HG03039 (cell line): ENCODE measurements at regions not wholly inside any gene's neighbourhood (a gene's known extent, or its start where the extent isn't known, plus 50 kb on each side); places are given as distances from the start of the nearest gene placed in this dataset.

Experiments
- ATAC-seq: cut with Tn5 transposase; IDR thresholded peaks from one replicate; pipeline ENCODE4 v1.9.1; 2021; ENCODE audit warnings: mild to moderate bottlenecking, moderate library complexity; ENCODE audit not compliant: unreplicated experiment

GRCh38 chr4:59223292-59223941 is 1976.7 kb upstream of the ADGRL3 start:
- ATAC-seq = no peak

GRCh38 chr4:59238212-59238611 is 1961.9 kb upstream of the ADGRL3 start:
- no peak for ATAC-seq

- ATAC-seq = no peak
These were observed 1960.1 kb upstream of the ADGRL3 start for GRCh38 chr4:59240011-59240410.

- ATAC-seq = no peak
These were observed 1957.1 kb upstream of the ADGRL3 start for GRCh38 chr4:59243038-59243437.

GRCh38 chr4:59247032-59247431 is 1953.1 kb upstream of the ADGRL3 start:
- no peak for ATAC-seq

- no peak for ATAC-seq
These were observed 1951.8 kb upstream of the ADGRL3 start for GRCh38 chr4:59248313-59248712.

GRCh38 chr4:59249110-59249509 is 1951.0 kb upstream of the ADGRL3 start:
- no peak for ATAC-seq

GRCh38 chr4:59258002-59258401 is 1942.1 kb upstream of the ADGRL3 start:
- no peak for ATAC-seq

GRCh38 chr4:59307609-59308008 is 1892.5 kb upstream of the ADGRL3 start:
- no peak for ATAC-seq

- ATAC-seq = no peak
These were observed 1885.5 kb upstream of the ADGRL3 start for GRCh38 chr4:59314637-59315036.

- no peak for ATAC-seq
These were observed 1860.5 kb upstream of the ADGRL3 start for GRCh38 chr4:59339631-59340030.

GRCh38 chr4:59341506-59341905 is 1858.6 kb upstream of the ADGRL3 start:
- no peak for ATAC-seq

GRCh38 chr4:59348949-59349348 is 1851.2 kb upstream of the ADGRL3 start:
- ATAC-seq = no peak

GRCh38 chr4:59369229-59369628 is 1830.9 kb upstream of the ADGRL3 start:
- ATAC-seq = no peak

GRCh38 chr4:59374416-59374815 is 1825.7 kb upstream of the ADGRL3 start:
- ATAC-seq = no peak

- ATAC-seq = no peak
These were observed 1819.2 kb upstream of the ADGRL3 start for GRCh38 chr4:59380841-59381366.

- no peak for ATAC-seq
These were observed 1818.5 kb upstream of the ADGRL3 start for GRCh38 chr4:59381591-59381990.

- ATAC-seq = no peak
These were observed 1812.1 kb upstream of the ADGRL3 start for GRCh38 chr4:59387759-59388758.

- no peak for ATAC-seq
These were observed 1806.3 kb upstream of the ADGRL3 start for GRCh38 chr4:59393780-59394179.

GRCh38 chr4:59400334-59400733 is 1799.8 kb upstream of the ADGRL3 start:
- ATAC-seq = no peak

- no peak for ATAC-seq
These were observed 1790.5 kb upstream of the ADGRL3 start for GRCh38 chr4:59409647-59410046.

- ATAC-seq = no peak
These were observed 1787.4 kb upstream of the ADGRL3 start for GRCh38 chr4:59412739-59413138.
